Effector memory CD4-positive, alpha-beta T cell (primary cell): ENCODE measurements at regions not wholly inside any gene's neighbourhood (a gene's known extent, or its start where the extent isn't known, plus 50 kb on each side); places are given as distances from the start of the nearest gene placed in this dataset.
A peak's percentile ranks its signal among the peaks of the same experiment; 100 is the strongest.

Source experiments
- DNase-seq, 3 donors: peaks; one replicate each; pipeline ENCODE4 v3.0.0-alpha.2; 2020
- H3K27ac ChIP-seq: 2 replicates; pipeline ENCODE4 v1.7.0; 2013; ENCODE audit warnings: mild to moderate bottlenecking, low read length, moderate library complexity; ENCODE audit not compliant: insufficient read depth, poor library complexity, severe bottlenecking
- H3K27me3 ChIP-seq: replicated peaks from 2 replicates; pipeline ENCODE4 v1.7.0; 2013; ENCODE audit warnings: mild to moderate bottlenecking, low read length; ENCODE audit not compliant: insufficient read depth, control insufficient read depth, poor library complexity, severe bottlenecking
- H3K36me3 ChIP-seq: 2 replicates; pipeline ENCODE4 v1.7.0; 2013; ENCODE audit warnings: mild to moderate bottlenecking, low read length, moderate library complexity; ENCODE audit not compliant: control insufficient read depth, insufficient read depth
- H3K4me1 ChIP-seq: 2 replicates; pipeline ENCODE4 v1.7.0; 2013; ENCODE audit warnings: low read length, mild to moderate bottlenecking; ENCODE audit not compliant: control insufficient read depth, insufficient read depth, poor library complexity, severe bottlenecking
- H3K4me3 ChIP-seq: 2 replicates; pipeline ENCODE4 v1.7.0; 2013; ENCODE audit warnings: low read length, low read depth, mild to moderate bottlenecking; ENCODE audit not compliant: insufficient read depth, poor library complexity, severe bottlenecking
- H3K9me3 ChIP-seq: 2 replicates; pipeline ENCODE4 v1.7.0; 2013; ENCODE audit warnings: mild to moderate bottlenecking, low read length, moderate library complexity; ENCODE audit not compliant: control insufficient read depth

DNA sequence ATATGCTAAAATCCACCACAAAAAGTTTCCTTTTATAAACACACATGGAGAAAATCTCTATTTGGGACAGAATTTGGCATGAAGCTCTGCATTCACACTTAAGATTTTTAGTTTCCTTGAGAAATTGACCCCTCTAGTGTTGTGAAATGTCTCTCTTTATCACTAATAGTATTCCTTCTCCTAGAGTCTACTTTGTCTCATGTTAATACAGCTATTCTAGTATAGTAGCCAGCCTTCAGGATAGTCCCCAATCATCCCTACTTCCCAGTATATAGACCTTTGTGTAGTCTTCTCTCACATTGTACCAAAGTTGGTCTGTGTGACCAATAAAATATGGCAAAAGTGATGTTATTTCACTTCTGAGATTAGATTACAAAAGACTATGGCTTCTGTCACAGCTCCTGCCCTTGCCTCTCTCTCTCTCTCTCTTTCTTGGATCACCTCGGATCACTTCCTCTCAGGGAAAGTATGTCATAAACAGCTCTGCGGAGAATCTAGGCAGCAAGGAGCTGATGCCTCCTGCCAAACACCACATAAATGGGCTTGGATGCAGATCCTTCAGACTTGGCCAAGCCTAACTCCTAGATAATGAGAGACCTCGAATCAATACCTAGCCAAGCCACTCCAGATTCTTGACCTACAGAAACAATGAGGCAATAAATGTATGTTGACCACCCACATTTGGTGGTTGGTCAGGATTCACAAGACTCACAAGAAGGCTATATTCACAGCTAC, 59.7 kb upstream of the NABP1 start:
- DNase-seq, result no peak
- no peaks in the 10 kb centered on the region for H3K36me3 ChIP-seq
- peak overlapping the region; percentile 84 for H3K27ac ChIP-seq
- H3K4me1 ChIP-seq, result peaks cover 7% of the 10 kb centered on the region
- H3K4me3 ChIP-seq, result no peak overlapping the region
- H3K9me3 ChIP-seq, result no peaks in the 10 kb centered on the region
- no peaks in the 10 kb centered on the region for H3K27me3 ChIP-seq

DNA sequence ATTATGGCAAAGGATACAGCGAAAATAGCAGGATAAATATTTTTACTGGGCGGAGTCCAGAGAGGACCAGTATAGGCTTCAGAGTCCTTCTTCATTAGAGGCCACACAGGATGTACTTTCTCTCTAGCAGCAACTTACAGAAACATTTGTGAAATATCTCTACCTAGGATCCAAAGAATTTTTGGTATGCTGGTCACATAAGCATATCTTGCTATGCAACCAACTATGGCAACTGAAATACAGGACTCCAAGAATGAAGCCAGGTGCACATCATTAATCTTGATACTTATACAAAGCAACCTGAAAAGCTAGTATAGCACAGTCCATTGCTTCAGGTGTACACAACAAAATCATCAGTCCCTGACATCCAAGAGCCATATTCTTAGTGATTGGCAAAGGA, 59.1 kb upstream of the NABP1 start:
- no peaks in the 10 kb centered on the region for H3K9me3 ChIP-seq
- DNase-seq, result no peak
- no peaks in the 10 kb centered on the region for H3K36me3 ChIP-seq
- H3K27me3 ChIP-seq, result no peaks in the 10 kb centered on the region
- peaks cover 7% of the 10 kb centered on the region for H3K4me1 ChIP-seq
- no peak overlapping the region for H3K4me3 ChIP-seq
- H3K27ac ChIP-seq, result peak overlapping the region; percentile 84

DNA sequence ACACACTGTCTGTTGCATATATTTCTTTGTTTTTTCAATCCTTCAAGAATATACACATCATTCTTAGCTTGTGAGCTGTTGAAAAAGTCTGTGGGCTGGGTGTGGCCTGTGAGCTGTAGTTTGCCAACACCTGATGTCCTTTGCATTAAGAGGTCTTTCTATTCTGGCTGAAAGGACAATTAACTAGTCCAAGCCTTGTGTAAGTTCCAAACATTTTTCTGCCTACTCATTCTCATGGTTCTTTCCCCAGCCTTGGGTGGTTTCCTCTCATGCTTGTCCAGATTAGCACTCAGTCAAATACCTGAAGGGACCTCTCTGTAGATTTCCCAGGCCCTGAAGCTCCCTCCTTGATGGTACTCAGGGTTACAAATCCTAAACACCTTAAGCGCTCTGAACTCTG, 57.8 kb upstream of the NABP1 start:
- DNase-seq, result no peak
- no peaks in the 10 kb centered on the region for H3K27me3 ChIP-seq
- H3K36me3 ChIP-seq, result no peaks in the 10 kb centered on the region
- no peak overlapping the region for H3K4me3 ChIP-seq
- no peaks in the 10 kb centered on the region for H3K9me3 ChIP-seq
- H3K4me1 ChIP-seq, result peaks cover 13% of the 10 kb centered on the region
- no peak overlapping the region for H3K27ac ChIP-seq

DNA sequence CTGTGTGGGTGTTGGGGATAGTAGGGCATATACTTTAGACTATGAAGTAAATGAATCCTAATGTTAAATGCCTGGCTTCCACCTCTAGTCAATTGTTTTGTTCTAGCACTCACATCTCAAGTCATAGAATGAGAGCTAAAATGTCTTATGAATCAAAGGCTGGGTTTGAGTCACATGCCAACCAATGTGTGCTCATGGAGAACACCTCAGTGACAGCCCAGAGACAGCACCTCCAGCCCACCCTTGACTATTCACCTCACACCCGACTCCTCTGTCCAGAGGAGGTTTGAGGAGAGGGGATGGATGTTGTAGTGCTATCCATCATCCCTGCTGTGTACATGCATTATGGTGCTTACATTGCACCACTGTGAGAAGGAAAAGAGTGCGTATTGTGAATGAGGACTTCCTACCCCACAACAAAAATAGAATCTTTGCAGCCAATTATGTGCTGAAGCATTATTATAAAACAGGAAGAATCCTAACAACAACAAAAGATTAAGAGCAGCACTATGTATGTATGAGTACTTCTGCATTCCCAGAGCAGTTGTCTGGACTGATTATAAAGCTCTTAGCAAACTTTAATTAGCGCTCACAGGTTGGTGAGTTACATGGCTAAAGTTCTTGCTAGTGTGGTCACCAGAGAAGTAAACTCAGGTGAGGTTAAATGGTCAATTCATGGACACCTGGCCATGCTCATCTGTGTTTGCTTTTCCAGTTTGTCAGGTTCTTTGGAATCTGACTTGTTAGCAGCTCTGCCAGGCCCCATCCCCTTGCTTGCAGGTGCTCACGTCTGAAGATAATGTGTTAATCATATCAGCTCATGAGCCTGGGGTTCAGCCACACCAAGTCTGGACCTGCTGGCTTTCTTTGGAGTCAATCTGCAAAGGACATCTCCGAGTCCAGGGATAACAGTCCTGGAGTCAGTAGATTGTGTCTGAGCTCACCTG, 55.3 kb upstream of the NABP1 start:
- no peak overlapping the region for H3K4me3 ChIP-seq
- no peak overlapping the region for H3K27ac ChIP-seq
- no peak for DNase-seq

DNA sequence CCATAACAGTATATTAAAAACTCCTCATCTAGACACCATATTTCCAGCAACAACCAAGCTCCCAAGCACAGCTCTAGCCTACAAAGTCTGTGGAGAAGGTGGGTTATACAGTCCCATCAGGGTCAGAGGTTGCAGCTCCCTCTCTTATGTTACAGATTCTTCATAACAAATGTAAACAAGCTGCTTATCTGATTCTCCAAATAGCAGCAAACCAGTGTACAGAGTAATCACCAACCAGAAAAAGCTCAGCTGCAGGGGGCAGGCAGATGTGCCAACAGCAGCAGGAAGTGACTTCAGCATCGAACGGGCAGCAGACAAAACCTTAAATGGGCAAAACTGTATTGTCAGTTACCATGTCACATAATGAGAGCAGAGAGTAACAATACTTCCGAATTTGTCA, 52.9 kb upstream of the NABP1 start:
- no peak overlapping the region for H3K27ac ChIP-seq
- H3K4me3 ChIP-seq, result no peak overlapping the region
- no peaks in the 10 kb centered on the region for H3K27me3 ChIP-seq
- DNase-seq, result peak; percentile 35 to 56 (median 48)
- peaks cover 6% of the 10 kb centered on the region for H3K4me1 ChIP-seq
- no peaks in the 10 kb centered on the region for H3K9me3 ChIP-seq
- H3K36me3 ChIP-seq, result no peaks in the 10 kb centered on the region

More for the DNA sequence above, 55.3 kb upstream of the NABP1 start:
- Histone ChIP-seq H3K9me3 (no peaks in the 10 kb centered on the region), H3K36me3 (no peaks in the 10 kb centered on the region), H3K4me1 (peaks cover 13% of the 10 kb centered on the region), H3K27me3 (no peaks in the 10 kb centered on the region)

DNA sequence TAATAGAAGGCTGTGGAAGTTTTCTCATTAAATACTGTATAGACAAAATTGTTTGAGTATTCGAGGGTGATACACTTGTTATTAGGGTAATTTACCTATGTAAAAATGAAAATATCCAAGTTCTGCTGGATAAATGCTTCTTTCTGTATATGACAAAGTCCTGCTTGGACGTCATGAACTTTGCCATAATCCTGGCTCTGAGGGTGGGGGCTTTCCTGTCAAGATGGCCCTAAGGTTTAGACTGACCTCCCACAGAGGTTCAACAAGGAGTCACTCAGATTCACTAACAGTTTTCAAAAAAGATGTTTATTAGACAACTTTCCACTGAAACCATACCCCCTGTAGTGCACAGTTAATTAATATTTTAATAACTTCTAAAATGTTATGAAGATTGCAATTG, 52.5 kb upstream of the NABP1 start:
- Histone ChIP-seq H3K4me3 (no peak overlapping the region), H3K27me3 (no peaks in the 10 kb centered on the region), H3K9me3 (no peaks in the 10 kb centered on the region), H3K4me1 (peaks cover 6% of the 10 kb centered on the region), H3K27ac (no peak overlapping the region), H3K36me3 (no peaks in the 10 kb centered on the region)
- no peak for DNase-seq

DNA sequence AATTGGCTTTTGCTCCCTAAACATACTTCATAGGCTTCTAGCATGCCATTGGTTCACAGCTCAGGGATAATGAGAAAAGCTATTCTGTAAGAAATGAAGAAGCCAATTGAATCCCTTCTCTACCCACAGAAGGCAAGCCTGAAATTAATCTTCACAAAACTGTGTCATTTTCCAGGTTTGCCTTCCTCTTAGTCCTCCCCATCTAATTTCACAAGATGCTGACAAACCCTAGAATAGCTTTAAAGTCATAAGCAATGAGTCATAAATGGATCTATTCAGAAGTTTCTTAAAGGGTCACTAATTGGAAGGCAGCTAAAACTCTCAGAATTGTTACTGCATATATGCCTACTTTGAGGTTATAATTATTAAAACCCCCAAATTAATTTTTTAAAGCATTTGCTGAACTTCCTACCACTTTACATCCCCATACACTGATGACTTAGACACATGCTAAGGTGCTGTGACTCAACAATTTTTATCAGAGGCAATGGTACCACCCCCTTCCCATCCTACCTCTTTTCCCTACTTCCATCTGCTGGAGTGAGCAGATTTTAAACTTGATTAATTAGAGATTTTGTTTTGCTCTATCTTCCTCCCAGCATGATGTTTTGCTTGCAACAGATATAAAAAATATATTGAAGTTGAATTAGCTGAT, 51.3 kb upstream of the NABP1 start:
- H3K36me3 ChIP-seq, result no peaks in the 10 kb centered on the region
- no peak overlapping the region for H3K27ac ChIP-seq
- no peaks in the 10 kb centered on the region for H3K9me3 ChIP-seq
- no peak overlapping the region for H3K4me3 ChIP-seq
- DNase-seq, result no peak
- no peaks in the 10 kb centered on the region for H3K27me3 ChIP-seq
- peaks cover 6% of the 10 kb centered on the region for H3K4me1 ChIP-seq

DNA sequence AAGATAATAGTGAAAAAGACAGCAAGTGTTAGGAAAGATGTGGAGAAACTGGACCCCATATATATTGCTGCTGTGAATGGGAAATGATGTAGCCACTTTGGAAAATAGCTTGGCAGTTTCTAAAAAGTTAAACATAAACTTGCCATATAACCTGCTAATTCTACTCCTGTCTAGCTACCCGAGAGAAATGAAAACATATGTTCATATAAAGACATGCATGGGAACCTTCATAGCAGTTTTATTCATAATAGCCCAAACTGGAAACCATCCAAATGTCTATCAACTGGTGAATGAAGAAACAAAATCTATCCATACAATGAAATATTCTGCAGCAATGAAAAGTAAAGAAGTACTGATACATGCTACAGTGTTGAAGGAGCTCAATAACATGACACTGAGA, 50.4 kb upstream of the NABP1 start:
- Histone ChIP-seq H3K4me1 (peaks cover 6% of the 10 kb centered on the region), H3K36me3 (no peaks in the 10 kb centered on the region), H3K27me3 (no peaks in the 10 kb centered on the region), H3K9me3 (no peaks in the 10 kb centered on the region), H3K27ac (no peak overlapping the region), H3K4me3 (no peak overlapping the region)
- no peak for DNase-seq
